Stimulated activated naive CD8-positive, alpha-beta T cell treated with anti-CD3 and anti-CD28 coated beads, Interleukin-15, amount 100 ng/mL, for 72 hours (primary cell): ENCODE measurements at regions not wholly inside any gene's neighbourhood (a gene's known extent, or its start where the extent isn't known, plus 50 kb on each side); places are given as distances from the start of the nearest gene placed in this dataset.

Source experiments
- ATAC-seq: fragments of 150-1000 bp; cut with Tn5 transposase; 2 replicates; pipeline ENCODE4 v1.10.0; 2021; ENCODE audit warnings: mild to moderate bottlenecking, moderate library complexity
- DNase-seq, 2 donors: peaks; one replicate each; pipeline ENCODE4 v3.0.0; 2021 to 2022
- H3K27ac Mint-ChIP-seq, 2 donors: one replicate each; pipeline ENCODE4 v1.8.0; 2022; ENCODE audit warnings: mild to moderate bottlenecking in 2 of 2, mixed read lengths in 2 of 2, moderate library complexity in 2 of 2
- H3K27me3 Mint-ChIP-seq: one replicate; pipeline ENCODE4 v1.8.0; 2022; ENCODE audit warnings: mixed read lengths
- H3K4me1 Mint-ChIP-seq: one replicate; pipeline ENCODE4 v1.8.0; 2022; ENCODE audit warnings: mild to moderate bottlenecking, mixed read lengths
- H3K4me3 Mint-ChIP-seq, 2 donors: one replicate each; pipeline ENCODE4 v1.8.0; 2022; ENCODE audit warnings: mild to moderate bottlenecking in 2 of 2, mixed read lengths in 2 of 2, moderate library complexity in 1 of 2
- H3K9me3 Mint-ChIP-seq, 2 donors: one replicate each; pipeline ENCODE4 v1.8.0; 2022; ENCODE audit warnings: mixed read lengths in 2 of 2

DNA sequence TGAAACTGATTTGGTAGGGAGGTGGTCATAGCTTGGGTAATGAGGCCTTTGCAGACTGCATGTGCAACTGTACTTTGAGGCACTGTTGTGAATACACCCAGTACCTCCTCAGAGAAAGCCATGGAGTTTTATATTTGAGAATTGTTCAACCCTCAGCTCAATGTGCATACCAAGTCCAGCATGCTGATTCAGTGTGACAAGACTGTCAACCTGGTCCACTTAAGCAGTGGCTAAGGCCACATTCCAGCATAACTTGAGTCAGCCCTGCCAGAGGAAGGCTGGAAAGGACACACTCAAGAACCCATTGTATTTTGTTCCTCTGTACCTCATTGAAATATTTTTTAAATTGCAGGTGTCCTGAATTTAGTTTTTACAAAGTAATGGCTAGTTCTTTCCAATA, 121.8 kb upstream of the HNMT start:
- Mint-ChIP-seq H3K27ac (no peak overlapping the region), H3K27me3 (peaks cover 10% of the 10 kb centered on the region), H3K9me3 (no peaks in the 10 kb centered on the region), H3K4me3 (no peak overlapping the region), H3K4me1 (no peaks in the 10 kb centered on the region)
- ATAC-seq: no peak
- no peak for DNase-seq

DNA sequence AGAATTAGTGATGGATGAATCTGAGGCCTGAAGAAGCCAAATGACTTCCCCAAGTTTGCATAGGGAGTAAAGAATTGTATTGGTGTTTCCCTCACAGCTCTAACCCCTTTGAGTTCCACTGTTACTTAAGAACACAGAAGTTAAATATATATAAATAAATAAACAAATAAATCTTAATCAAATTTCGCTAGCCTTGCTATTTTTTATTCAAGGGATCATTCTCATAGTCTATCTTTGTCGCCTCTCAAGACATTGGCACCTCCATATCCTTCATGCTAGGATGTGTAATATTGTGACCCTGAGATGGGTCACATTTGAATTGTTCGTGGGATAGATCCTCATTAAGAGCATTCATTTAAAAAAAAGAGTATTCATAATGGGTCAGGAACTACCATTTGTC, 121.3 kb upstream of the HNMT start:
- Mint-ChIP-seq H3K4me3 (no peak overlapping the region), H3K9me3 (no peaks in the 10 kb centered on the region), H3K27me3 (peaks cover 10% of the 10 kb centered on the region), H3K27ac (no peak overlapping the region), H3K4me1 (no peaks in the 10 kb centered on the region)
- ATAC-seq (no peak), DNase-seq (no peak)

DNA sequence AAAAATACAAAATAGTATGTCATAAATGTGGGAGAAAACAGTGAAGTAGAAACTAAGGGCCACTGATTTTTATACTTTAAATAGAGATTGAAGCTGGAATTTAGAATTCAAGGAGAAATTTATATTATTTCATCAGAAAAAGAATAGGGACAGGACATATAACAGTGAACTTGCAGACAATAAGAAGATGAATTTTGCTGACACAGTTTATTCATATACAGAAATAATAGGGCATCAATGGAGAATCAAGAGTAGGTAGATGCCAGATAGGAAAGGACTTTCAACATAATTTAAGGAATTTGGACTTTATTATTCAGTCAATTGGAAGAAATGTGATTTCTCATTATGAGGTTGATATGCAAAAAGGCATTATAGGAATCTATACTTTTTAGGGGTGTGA, 118.9 kb upstream of the HNMT start:
- H3K27me3 Mint-ChIP-seq: peaks cover 8% of the 10 kb centered on the region
- H3K27ac Mint-ChIP-seq: no peak overlapping the region
- ATAC-seq (no peak), DNase-seq (no peak)
- no peaks in the 10 kb centered on the region for H3K4me1 Mint-ChIP-seq
- H3K9me3 Mint-ChIP-seq: no peaks in the 10 kb centered on the region
- no peak overlapping the region for H3K4me3 Mint-ChIP-seq

DNA sequence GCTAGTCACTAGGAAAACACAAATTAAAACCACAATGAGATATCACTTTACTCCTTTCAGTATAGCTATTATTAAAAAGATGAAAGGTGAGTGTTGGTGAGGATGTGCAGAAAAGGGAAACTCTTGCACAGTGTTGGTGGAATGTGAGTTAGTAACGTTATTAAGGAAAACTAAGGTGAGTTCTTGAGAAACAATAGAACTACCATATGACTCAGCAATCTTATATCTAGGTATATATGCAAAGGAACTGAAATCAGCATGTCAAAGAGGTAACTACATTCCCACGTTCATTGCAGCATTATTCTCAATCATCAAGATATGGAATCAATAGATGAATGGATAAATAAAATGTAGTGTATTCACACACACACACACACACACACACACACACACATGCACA, 117.3 kb upstream of the HNMT start:
- peaks cover 8% of the 10 kb centered on the region for H3K27me3 Mint-ChIP-seq
- no peak for ATAC-seq
- H3K4me3 Mint-ChIP-seq: no peak overlapping the region
- no peak overlapping the region for H3K27ac Mint-ChIP-seq
- no peaks in the 10 kb centered on the region for H3K9me3 Mint-ChIP-seq
- H3K4me1 Mint-ChIP-seq: no peaks in the 10 kb centered on the region
- DNase-seq: no peak

DNA sequence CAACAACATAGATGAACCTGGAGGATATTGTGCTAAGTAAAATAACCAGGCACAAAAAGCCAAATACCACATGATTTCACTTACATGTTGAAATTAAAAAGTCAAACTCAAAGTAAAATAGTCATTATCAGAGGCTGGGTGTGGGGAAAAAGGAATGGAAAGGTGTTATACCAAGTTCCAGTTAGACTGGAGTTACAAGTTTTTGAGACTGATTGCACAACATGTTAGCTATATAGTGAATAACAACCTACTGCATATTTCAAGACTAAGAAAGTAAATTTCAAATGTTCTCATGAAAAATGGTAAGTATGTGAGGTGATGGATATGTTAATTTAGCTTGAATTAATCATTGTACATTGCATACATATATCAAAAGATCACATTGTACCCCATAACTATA, 116.8 kb upstream of the HNMT start:
- H3K4me3 Mint-ChIP-seq: no peak overlapping the region
- no peaks in the 10 kb centered on the region for H3K9me3 Mint-ChIP-seq
- DNase-seq: no peak
- H3K27ac Mint-ChIP-seq: no peak overlapping the region
- ATAC-seq: no peak
- H3K27me3 Mint-ChIP-seq: peaks cover 8% of the 10 kb centered on the region
- H3K4me1 Mint-ChIP-seq: no peaks in the 10 kb centered on the region

DNA sequence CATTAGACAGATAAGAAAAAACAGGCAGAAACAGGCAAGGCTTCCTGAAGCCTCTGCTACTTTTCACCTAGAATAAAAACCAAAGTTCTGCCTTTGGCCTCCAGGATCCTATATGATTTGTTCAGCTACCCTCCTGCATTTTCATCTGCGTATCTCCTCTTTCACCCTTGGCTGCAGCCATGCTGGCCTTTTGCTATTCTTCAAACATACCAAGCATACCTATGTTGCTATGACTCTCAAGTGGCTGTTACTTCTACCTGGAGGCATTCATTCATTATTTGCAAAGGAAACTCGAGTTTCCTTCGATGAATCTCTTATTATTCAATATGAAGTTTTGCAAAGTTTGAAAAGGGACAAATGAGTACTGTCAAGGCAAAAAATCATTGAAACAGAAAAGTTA, 106.4 kb upstream of the HNMT start:
- ATAC-seq: no peak
- H3K27me3 Mint-ChIP-seq: peaks cover 9% of the 10 kb centered on the region
- no peaks in the 10 kb centered on the region for H3K9me3 Mint-ChIP-seq
- no peaks in the 10 kb centered on the region for H3K4me1 Mint-ChIP-seq
- no peak overlapping the region for H3K4me3 Mint-ChIP-seq
- no peak for DNase-seq
- no peak overlapping the region for H3K27ac Mint-ChIP-seq

DNA sequence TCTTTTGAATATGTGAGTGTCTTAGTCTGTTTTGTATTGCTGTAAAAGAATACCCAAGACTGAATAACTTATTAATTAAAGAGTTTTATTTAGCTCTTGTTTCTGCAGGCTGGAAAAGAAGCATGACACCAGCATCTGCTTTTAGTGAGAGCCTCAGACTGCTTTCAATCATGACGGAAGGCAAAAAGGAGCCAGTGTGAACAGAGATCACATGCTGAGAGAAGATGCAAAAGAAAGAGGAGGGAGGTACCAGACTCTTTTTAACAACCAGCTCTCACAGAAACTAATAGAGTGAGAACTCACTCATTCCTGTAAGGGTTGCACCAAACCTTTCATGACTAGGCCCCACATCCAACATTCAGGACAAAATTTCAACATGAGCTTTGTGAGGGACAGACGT, 101.6 kb upstream of the HNMT start:
- Mint-ChIP-seq H3K9me3 (no peaks in the 10 kb centered on the region), H3K27ac (no peak overlapping the region), H3K4me3 (no peak overlapping the region), H3K27me3 (peaks cover 9% of the 10 kb centered on the region), H3K4me1 (no peaks in the 10 kb centered on the region)
- no peak for DNase-seq
- no peak for ATAC-seq

DNA sequence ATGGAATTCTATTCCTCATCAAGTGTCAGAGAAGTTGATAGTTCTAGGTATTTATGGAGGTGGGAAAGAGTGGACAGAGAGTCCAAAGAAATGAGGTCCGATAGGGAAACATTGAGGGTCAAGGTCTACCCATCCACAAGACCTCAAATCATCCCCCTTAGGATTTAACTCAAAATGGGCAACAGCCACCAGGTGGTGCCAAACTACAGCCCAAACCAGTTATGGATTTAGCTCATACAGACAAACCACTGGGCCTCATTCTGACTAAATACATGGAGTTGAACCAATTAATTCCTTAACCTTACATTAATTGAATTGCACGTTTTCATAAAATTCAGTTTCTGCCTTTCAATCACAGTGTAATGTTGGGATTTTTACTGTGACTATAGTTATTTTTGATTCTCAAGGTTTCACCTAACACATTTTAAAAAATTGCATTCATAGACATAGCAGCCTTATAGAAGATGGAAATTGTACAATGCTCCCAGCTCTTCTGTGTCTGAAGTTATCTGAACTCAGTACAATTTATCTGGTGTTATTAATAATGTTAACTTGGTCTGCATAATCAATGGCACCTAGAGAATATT, 98.2 kb upstream of the HNMT start:
- Mint-ChIP-seq H3K27me3 (no peaks in the 10 kb centered on the region), H3K9me3 (no peaks in the 10 kb centered on the region), H3K4me3 (no peak overlapping the region), H3K4me1 (no peaks in the 10 kb centered on the region), H3K27ac (no peak overlapping the region)
- DNase-seq: peak; percentile 24 to 35
- peak; percentile 61 for ATAC-seq

DNA sequence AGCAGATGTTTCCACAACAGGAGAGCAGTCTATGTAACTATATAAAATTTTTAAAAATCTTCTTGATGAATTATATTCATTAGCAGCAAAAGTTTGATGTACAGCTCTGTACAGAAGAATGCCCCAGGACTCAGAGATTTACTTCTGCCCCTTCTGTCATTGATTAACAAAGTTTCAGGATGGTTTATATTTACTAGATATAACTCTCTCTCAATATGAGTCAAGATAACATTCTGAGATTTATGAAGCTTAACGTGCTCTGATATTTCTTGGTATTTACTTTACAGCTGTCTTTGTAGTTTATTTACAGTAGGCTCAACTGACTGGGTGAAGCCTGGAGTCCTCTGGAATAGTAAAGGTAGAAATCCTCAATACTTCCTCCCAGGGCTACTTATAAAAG, 93.6 kb upstream of the HNMT start:
- Mint-ChIP-seq H3K27me3 (peaks cover 8% of the 10 kb centered on the region), H3K4me1 (no peaks in the 10 kb centered on the region), H3K4me3 (no peak overlapping the region), H3K9me3 (no peaks in the 10 kb centered on the region), H3K27ac (no peak overlapping the region)
- no peak for DNase-seq
- ATAC-seq: no peak

DNA sequence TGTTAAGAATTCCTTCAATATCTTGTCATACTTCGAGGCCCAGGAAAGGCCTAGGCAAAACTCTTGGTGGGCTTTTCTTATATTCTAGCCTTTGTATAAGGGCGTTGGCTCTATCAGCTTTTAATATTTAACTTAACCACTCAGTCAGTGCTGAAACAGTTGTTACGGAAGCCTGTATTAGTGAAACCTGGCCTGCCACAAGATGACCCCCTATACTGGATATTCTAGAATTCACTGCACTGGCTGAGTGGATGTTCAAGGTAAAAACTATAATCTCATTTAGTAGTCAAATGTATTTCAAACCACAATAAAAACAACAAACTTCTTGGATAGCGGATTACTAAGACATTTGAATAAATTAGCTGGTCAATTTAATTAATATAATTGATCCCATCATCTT, 91.7 kb upstream of the HNMT start:
- Mint-ChIP-seq H3K9me3 (no peaks in the 10 kb centered on the region), H3K4me3 (no peak overlapping the region), H3K4me1 (no peaks in the 10 kb centered on the region), H3K27ac (no peak overlapping the region), H3K27me3 (peaks cover 8% of the 10 kb centered on the region)
- ATAC-seq (no peak), DNase-seq (no peak)

DNA sequence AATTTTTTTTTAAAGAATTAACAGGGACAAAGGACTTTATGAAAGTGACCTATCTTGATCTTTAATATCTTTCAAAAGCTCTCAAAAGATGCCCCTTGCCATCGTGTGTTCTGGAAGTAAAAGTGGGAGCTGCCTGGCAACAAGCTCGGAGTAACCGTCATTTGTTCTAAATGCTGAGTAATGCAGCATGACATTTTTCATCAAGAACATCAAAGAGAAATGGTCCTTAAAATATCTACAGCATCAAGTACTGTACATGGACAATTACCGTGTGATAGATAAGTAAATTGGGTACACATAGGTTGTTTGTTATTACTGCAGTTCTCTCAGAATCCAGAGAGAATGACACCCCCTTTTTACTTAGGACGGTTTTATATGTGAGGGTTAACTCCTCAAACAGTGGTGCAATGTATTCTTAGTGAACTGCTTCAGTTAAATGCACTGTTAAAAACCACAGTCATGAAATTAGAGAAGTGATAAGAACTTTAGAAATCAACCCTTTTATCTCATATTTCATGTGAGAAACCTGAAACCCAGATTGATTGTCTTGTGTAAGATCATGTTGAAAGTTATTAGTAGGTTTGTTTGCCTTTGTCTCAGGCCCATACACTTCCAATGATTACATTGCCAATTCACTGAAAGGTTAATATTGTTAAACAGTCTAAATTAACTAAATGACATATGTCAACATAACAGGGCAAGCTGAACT, 90.6 kb upstream of the HNMT start:
- Mint-ChIP-seq H3K4me1 (no peaks in the 10 kb centered on the region), H3K27ac (no peak overlapping the region), H3K9me3 (no peaks in the 10 kb centered on the region), H3K27me3 (peaks cover 8% of the 10 kb centered on the region), H3K4me3 (no peak overlapping the region)
- ATAC-seq (no peak), DNase-seq (no peak)

DNA sequence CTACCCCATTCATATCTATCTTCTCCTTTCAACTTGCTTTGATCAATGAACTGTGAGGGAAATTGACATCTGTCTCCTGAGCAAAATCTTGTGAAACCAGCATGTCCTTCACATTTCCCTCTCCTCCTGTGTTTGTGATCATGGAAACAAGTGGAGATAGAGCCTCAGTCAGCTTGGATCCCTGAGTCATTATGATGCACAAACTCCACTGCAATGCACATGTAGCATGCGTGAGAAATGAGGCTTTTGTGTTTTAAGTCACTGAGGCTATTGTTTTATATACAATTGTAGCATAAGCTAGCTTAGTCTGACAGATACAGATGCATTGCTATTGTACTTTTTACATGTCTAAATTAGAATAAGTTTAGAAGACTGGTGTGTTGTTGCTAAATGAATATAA, 85.2 kb upstream of the HNMT start:
- no peak overlapping the region for H3K27ac Mint-ChIP-seq
- DNase-seq (no peak), ATAC-seq (no peak)
- H3K9me3 Mint-ChIP-seq: no peaks in the 10 kb centered on the region
- no peak overlapping the region for H3K4me3 Mint-ChIP-seq
- H3K27me3 Mint-ChIP-seq: peaks cover 7% of the 10 kb centered on the region
- H3K4me1 Mint-ChIP-seq: no peaks in the 10 kb centered on the region

DNA sequence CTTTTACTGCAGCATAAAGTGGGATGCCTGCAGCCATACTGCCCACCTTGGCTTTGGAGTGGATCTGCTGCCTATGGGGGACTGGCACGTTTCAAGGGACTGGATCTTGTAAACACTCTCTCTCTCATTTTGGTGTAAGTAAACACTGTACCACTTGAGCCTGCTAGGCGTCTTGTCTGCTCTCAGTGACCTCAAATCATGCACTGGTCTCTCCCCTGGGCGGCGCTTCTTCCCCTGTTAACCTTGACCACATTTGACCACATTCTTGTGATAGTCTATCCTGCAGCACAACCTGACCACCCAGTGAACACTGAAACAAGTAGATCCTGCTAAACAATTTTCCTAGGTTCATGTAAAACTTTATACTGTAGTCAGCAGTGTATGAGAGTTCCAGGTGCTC, 82.6 kb upstream of the HNMT start:
- ATAC-seq: no peak
- peaks cover 10% of the 10 kb centered on the region for H3K27me3 Mint-ChIP-seq
- H3K4me3 Mint-ChIP-seq: no peak overlapping the region
- no peaks in the 10 kb centered on the region for H3K9me3 Mint-ChIP-seq
- DNase-seq: no peak
- H3K4me1 Mint-ChIP-seq: no peaks in the 10 kb centered on the region
- H3K27ac Mint-ChIP-seq: no peak overlapping the region

DNA sequence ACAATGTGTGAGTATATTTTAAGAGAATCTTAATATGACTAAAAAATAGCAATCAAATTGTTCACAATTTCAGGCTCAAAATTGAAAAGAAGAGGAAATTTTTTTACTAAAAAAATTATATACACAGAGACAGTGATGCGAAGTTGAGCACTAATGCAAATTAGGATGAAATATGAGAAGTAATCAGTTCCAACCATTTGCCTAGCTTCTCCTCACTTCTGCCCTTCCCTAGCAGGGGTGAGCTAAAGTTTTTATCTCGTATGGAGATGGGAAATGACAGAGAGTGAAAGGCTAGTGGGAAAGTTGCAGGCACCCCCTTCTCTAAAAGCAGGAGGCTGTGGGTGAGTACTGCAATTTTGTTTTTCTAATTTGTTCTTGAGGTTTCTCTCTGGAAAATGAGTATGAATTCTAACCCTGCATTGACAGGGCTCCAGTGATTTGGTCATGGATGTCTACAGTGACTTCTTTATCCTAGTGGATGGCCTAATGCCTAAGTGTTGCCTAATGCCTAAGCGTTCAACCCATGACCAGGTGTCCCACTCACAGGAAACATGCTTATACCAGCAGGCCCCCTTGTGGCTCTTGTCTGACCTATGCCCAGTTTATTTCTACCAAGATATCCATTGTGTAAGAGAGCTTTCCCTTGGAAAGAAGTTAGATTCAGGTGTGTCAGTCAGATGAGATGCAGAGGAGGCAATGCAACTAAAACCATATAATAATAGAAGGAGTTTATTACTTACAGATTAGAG, 78.0 kb upstream of the HNMT start:
- H3K9me3 Mint-ChIP-seq: no peaks in the 10 kb centered on the region
- H3K4me3 Mint-ChIP-seq: no peak overlapping the region
- H3K4me1 Mint-ChIP-seq: no peaks in the 10 kb centered on the region
- no peak overlapping the region for H3K27ac Mint-ChIP-seq
- H3K27me3 Mint-ChIP-seq: peaks cover 10% of the 10 kb centered on the region
- DNase-seq (no peak), ATAC-seq (no peak)

DNA sequence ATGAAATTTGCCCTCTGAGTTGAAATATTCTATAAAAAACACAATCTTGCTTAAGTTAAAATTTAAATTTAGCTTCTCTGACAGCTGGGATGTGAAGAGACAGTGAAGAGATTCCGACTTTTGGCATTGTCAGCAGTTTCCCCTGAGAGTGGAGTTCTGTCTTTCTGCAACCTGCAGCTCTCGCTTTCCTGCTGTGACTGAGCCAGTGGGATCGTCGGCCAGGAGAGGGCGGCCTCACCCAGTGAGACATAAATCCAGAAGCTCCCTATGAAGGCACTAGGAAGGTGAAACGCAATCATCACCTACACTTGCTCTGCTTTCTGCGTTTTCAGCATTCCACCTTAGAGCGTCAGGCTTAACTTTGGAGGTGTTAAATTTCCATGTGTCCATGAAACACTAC, 75.4 kb upstream of the HNMT start:
- DNase-seq (no peak), ATAC-seq (no peak)
- no peak overlapping the region for H3K27ac Mint-ChIP-seq
- no peak overlapping the region for H3K4me3 Mint-ChIP-seq
- H3K27me3 Mint-ChIP-seq: peaks cover 10% of the 10 kb centered on the region
- no peaks in the 10 kb centered on the region for H3K4me1 Mint-ChIP-seq
- H3K9me3 Mint-ChIP-seq: no peaks in the 10 kb centered on the region

DNA sequence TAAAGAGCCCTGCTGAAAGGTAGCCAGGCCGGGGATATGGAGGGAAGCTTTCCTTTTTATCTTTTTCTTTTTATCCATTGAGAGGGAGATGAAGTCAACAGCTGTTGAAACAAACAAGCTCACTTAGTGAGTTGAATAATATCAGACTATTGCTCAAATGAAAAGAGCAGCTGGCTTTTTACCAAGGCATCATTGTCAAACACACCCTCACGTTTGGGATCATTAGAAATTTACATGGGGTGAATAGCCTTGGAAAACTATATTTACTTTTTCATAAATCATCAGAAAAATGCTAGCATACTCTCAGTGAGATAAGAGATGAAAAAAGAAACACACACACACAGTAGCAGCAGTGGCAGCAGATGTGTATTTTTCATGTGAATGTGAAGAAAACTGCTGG, 71.5 kb upstream of the HNMT start:
- no peak for ATAC-seq
- Mint-ChIP-seq H3K27ac (no peak overlapping the region), H3K4me1 (no peaks in the 10 kb centered on the region), H3K9me3 (no peaks in the 10 kb centered on the region), H3K27me3 (peaks cover 8% of the 10 kb centered on the region), H3K4me3 (no peak overlapping the region)
- DNase-seq: no peak
